ENCODE measurements at regions not wholly inside any gene's neighbourhood (a gene's known extent, or its start where the extent isn't known, plus 50 kb on each side); places are given as distances from the start of the nearest gene placed in this dataset.
"Not testable (repeated sequence)": the region's sequence is repeated elsewhere in the genome, so short reads cannot be mapped to it uniquely, and the experiment has no call there.

DNA sequence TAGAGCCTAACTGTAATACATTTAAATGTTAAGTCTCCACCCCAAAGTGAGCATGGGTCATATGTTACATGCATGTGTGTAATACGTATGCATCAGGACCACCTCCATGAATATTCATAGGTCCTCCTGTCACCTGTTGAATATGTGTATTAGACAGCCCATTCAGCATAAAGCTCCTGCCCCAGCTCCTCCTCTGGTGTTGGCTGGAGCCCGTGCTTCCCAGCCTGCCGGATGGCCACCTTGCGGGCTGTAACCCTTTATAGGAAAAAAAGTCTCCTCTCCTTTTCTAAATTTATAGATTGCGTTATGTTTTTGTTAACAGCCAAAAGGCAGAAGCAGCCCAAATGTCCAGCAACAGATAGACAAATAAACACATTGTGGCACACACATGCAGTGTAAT is 299.5 kb downstream of the MED10 start:
- TF ChIP-seq CTCF (conservative IDR thresholded peaks at IDR 0.05; ENCODE audit: low read depth): no peak
- ChIA-PET CTCF (no interaction called here), POLR2A (ENCODE audit: low non-redundant PET) (no interaction called here)
- DNase-seq (ENCODE audit: low spot score): no peak
- no peak overlapping the region for H3K27ac ChIP-seq

- no peak overlapping the region for H3K27ac ChIP-seq
- CTCF ChIA-PET: no interaction called here
- DNase-seq (ENCODE audit: low spot score): no peak
- POLR2A ChIA-PET (ENCODE audit: low non-redundant PET): no interaction called here
- no peak for TF ChIP-seq CTCF (conservative IDR thresholded peaks at IDR 0.05; ENCODE audit: low read depth)
These were observed 301.8 kb downstream of the MED10 start for GRCh38 chr5:6076341-6077239.

- H3K27ac ChIP-seq; DNase-seq (ENCODE audit: low spot score); POLR2A ChIA-PET (ENCODE audit: low non-redundant PET): not testable (repeated sequence)
- CTCF ChIA-PET: interaction anchor here (0.6 kb wide), 1 partner anchor 29 kb away, joined by 4 read pairs; no protein-coding TSS in a partner anchor
These were observed 305.9 kb downstream of the MED10 start for GRCh38 chr5:6072488-6072887.

GRCh38 chr5:6069496-6070185 is 308.7 kb downstream of the MED10 start:
- no peak for TF ChIP-seq CTCF (conservative IDR thresholded peaks at IDR 0.05; ENCODE audit: low read depth)
- no peak for DNase-seq (ENCODE audit: low spot score)
- POLR2A ChIA-PET (ENCODE audit: low non-redundant PET): no interaction called here
- H3K27ac ChIP-seq: no peak overlapping the region
- CTCF ChIA-PET: no interaction called here

DNA sequence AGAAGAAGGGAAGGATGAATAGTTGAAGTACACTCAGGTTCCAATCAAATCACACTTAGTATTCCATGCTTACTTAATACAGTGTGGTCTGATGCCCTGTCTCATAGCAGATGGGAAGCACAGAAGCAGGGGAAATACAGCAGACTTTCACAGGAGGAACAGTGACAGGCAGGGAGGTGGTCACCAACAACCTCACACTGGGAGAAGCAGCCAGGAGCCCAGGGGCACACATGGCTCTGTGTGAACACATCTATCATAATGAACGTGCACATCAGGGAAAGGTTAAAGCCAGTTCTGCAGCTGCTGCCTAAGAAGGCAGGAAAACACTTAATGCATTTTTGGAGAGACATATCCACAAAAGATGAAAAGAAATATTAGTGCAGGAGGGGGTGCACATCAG is 312.3 kb downstream of the MED10 start:
- no peak for DNase-seq (ENCODE audit: low spot score)
- TF ChIP-seq CTCF (conservative IDR thresholded peaks at IDR 0.05; ENCODE audit: low read depth): no peak
- no peak overlapping the region for H3K27ac ChIP-seq
- ChIA-PET CTCF (no interaction called here), POLR2A (ENCODE audit: low non-redundant PET) (no interaction called here)

DNA sequence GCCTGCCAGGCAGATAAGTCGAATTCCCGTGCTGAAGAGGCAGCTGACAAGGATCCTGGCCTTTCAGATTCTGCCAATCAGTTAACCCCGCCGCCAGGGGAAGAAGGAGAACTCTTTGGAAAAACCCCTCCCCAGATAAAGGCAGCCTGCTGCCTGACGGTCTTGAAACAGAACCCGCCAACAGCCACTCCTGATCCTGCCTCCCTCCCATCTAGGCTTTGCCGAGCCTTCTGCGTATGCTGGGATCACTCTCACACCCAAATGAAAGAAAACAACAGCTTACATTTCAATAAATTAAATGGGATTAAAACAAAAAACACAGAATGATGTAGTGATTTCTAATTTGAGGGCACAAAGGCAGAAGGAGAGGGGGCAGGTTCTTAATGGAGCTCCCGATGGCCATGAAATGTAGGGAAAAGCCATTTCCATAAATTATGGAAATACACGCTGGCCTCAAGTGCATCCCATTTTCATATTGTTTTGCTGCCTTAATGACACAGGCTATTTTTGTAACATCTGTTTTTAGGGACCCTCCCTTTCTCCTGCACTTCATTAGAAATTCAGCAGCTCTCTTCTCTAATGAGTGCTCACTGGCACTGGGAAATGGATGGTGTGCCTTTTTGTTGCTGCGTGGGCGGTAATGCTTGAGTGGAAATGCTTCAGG is 319.1 kb downstream of the MED10 start:
- DNase-seq (ENCODE audit: low spot score): no peak
- no peak overlapping the region for H3K27ac ChIP-seq
- CTCF ChIA-PET: no interaction called here
- TF ChIP-seq CTCF (conservative IDR thresholded peaks at IDR 0.05; ENCODE audit: low read depth): no peak
- POLR2A ChIA-PET (ENCODE audit: low non-redundant PET): no interaction called here
